ENCODE measurements at regions not wholly inside any gene's neighbourhood (a gene's known extent, or its start where the extent isn't known, plus 50 kb on each side); places are given as distances from the start of the nearest gene placed in this dataset.
A peak's percentile ranks its signal among the peaks of the same experiment; 100 is the strongest.
"Not testable (repeated sequence)": the region's sequence is repeated elsewhere in the genome, so short reads cannot be mapped to it uniquely, and the experiment has no call there.

DNA sequence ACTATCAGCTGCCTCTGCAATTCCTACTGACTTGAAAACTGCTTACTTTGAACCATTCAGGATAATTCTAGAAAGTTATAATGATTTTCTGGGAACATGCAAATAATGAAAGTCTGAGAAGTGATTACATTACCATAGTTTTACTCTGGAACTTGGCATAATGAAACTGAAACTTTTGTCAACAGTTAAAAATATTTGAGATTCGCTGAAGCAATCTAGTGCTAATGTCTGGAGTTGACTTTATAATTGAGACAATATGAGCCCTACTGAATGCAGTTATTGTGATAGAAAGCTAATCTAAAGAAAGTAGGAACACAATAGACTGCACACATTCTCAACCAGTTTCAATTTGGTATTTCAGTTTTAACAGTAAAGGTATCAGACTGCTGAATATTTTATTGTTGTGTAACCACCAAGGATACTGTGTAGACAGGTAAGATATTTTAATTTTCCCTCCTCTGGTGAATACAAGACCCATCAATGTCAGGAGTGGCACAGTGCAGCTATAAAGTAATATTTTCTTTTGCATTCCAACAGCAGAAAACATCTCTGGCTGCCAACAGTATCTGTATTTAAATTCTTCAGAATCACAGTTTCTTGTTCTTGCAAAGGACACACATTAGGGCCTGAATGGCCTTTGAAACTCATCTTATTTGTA is 483.5 kb downstream of the ATP23 start:
- Mint-ChIP-seq H3K9me3 (peaks cover 2% of the 10 kb centered on the region), H3K4me1 (ENCODE audit: low read depth) (no peaks in the 10 kb centered on the region), H3K36me3 (ENCODE audit: low read depth) (no peaks in the 10 kb centered on the region), H3K27me3 (peaks cover 6% of the 10 kb centered on the region), H3K27ac (no peak overlapping the region), H3K4me3 (no peak overlapping the region)
- no peak overlapping the region for H3K4me3 ChIP-seq (ENCODE audit: low read length)
- DNase-seq (no peak), ATAC-seq (ENCODE audit: poor library complexity) (no peak)
- intact Hi-C loops (cut with DNase I, micrococcal nuclease): no loop called here
- no peaks in the 10 kb centered on the region for H3K27me3 ChIP-seq (ENCODE audit: control insufficient read depth in 1 of 2, insufficient read depth in 2 of 2, low read length in 2 of 2)
- ChIA-PET POLR2A (no interaction called here), CTCF (no interaction called here)
- H3K27ac ChIP-seq (ENCODE audit: low read depth in 1 of 2, low read length in 2 of 2): no peak overlapping the region
- H3K36me3 ChIP-seq (ENCODE audit: insufficient read depth, low read length): no peaks in the 10 kb centered on the region
- H3K4me1 ChIP-seq (ENCODE audit: insufficient read depth, low read length): peaks cover 11% of the 10 kb centered on the region
- TF ChIP-seq, protein P1, sequence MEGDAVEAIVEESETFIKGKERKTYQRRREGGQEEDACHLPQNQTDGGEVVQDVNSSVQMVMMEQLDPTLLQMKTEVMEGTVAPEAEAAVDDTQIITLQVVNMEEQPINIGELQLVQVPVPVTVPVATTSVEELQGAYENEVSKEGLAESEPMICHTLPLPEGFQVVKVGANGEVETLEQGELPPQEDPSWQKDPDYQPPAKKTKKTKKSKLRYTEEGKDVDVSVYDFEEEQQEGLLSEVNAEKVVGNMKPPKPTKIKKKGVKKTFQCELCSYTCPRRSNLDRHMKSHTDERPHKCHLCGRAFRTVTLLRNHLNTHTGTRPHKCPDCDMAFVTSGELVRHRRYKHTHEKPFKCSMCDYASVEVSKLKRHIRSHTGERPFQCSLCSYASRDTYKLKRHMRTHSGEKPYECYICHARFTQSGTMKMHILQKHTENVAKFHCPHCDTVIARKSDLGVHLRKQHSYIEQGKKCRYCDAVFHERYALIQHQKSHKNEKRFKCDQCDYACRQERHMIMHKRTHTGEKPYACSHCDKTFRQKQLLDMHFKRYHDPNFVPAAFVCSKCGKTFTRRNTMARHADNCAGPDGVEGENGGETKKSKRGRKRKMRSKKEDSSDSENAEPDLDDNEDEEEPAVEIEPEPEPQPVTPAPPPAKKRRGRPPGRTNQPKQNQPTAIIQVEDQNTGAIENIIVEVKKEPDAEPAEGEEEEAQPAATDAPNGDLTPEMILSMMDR (IDR thresholded peaks at IDR 0.05): no peak
- no peaks in the 10 kb centered on the region for H3K9me3 ChIP-seq (ENCODE audit: control insufficient read depth in 1 of 2, insufficient read depth in 1 of 2, low read length in 2 of 2)

DNA sequence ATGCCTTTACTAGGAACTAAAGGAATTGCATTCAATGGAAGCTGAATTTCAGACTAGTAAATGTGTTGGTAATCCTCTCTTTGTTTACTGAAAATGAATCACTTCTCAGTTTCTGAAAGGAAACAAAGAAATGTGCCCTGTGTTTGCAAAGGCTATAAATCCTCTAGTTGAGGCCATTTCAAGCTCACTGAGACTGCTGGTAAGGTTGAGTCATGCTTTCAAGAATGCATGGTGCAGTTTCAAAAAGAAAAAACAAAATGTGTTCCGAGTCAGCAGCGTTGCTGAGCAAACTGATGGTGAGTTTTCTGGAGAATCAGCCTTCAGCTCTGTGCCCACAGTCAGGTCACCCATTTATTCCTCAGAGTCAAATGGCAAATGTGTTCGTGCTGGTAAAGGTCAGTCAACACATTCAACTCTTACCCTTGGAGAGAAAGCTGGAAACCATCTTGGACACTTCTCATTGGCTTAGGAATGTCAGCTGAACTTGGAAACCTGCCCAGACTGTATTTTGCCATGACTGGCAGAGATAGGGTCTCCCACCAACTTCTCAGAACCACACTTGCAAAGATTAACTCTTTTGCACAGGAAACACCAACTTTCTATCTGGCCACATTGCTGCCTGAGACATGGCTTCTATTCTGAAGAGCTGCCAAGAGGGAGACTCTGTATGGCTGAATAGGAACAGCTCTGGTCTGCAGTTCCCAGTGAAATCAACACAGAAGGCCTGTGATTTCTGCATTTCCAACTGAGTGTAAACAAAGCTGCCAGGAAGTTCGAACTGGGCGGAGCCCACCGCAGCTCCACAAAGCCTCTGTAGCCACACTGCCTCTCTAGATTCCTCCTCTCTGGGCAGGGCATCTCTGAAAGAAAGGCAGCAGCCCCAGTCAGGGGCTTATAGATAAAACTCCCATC is 484.4 kb downstream of the ATP23 start:
- ChIA-PET POLR2A (no interaction called here), CTCF (no interaction called here)
- Histone ChIP-seq H3K27ac (ENCODE audit: low read depth in 1 of 2, low read length in 2 of 2) (no peak overlapping the region), H3K4me3 (ENCODE audit: low read length) (no peak overlapping the region), H3K27me3 (ENCODE audit: control insufficient read depth in 1 of 2, insufficient read depth in 2 of 2, low read length in 2 of 2) (no peaks in the 10 kb centered on the region), H3K4me1 (ENCODE audit: insufficient read depth, low read length) (peaks cover 11% of the 10 kb centered on the region), H3K36me3 (ENCODE audit: insufficient read depth, low read length) (no peaks in the 10 kb centered on the region), H3K9me3 (ENCODE audit: control insufficient read depth in 1 of 2, insufficient read depth in 1 of 2, low read length in 2 of 2) (no peaks in the 10 kb centered on the region)
- no peak overlapping the region for H3K27ac Mint-ChIP-seq
- DNase-seq (peak in 1 of 14 experiments; percentile 28), ATAC-seq (ENCODE audit: poor library complexity) (no peak)
- H3K4me1 Mint-ChIP-seq (ENCODE audit: low read depth): no peaks in the 10 kb centered on the region
- intact Hi-C loops (cut with DNase I, micrococcal nuclease): no loop called here
- TF ChIP-seq, protein P1 (IDR thresholded peaks at IDR 0.05): no peak
- H3K4me3 Mint-ChIP-seq: no peak overlapping the region
- H3K36me3 Mint-ChIP-seq (ENCODE audit: low read depth): no peaks in the 10 kb centered on the region
- H3K27me3 Mint-ChIP-seq: peaks cover 6% of the 10 kb centered on the region
- H3K9me3 Mint-ChIP-seq: peaks cover 2% of the 10 kb centered on the region

DNA sequence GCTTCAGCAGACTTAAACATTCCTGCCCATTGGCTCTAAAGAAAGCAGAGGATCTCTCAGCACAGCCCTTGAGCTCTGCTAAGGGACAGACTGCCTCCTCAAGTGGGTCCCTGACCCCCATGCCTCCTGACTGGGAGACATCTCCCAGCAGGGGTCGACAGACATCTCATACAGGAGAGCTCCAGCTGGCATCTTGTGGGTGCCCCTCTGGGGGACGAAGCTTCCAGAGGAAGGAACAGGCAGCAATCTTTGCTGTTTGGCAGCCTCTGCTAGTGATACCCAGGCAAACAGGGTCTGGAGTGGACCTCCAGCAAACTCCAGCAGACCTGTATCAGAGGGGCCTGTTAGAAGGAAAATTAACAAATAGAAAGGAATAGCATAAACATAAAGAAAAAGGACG is 485.1 kb downstream of the ATP23 start:
- DNase-seq; H3K36me3 ChIP-seq (ENCODE audit: insufficient read depth, low read length); H3K4me3 Mint-ChIP-seq; H3K27ac Mint-ChIP-seq; H3K4me3 ChIP-seq (ENCODE audit: low read length); H3K27me3 Mint-ChIP-seq; H3K27ac ChIP-seq (ENCODE audit: low read depth in 1 of 2, low read length in 2 of 2); H3K9me3 ChIP-seq (ENCODE audit: control insufficient read depth in 1 of 2, insufficient read depth in 1 of 2, low read length in 2 of 2); H3K9me3 Mint-ChIP-seq; POLR2A ChIA-PET; H3K27me3 ChIP-seq (ENCODE audit: control insufficient read depth in 1 of 2, insufficient read depth in 2 of 2, low read length in 2 of 2); H3K4me1 Mint-ChIP-seq (ENCODE audit: low read depth); ATAC-seq (ENCODE audit: poor library complexity); CTCF ChIA-PET; intact Hi-C loops (cut with DNase I, micrococcal nuclease); H3K36me3 Mint-ChIP-seq (ENCODE audit: low read depth): not testable (repeated sequence)
- H3K4me1 ChIP-seq (ENCODE audit: insufficient read depth, low read length): peaks cover 11% of the 10 kb centered on the region
